ENCODE measurements at regions not wholly inside any gene's neighbourhood (a gene's known extent, or its start where the extent isn't known, plus 50 kb on each side); places are given as distances from the start of the nearest gene placed in this dataset.

DNA sequence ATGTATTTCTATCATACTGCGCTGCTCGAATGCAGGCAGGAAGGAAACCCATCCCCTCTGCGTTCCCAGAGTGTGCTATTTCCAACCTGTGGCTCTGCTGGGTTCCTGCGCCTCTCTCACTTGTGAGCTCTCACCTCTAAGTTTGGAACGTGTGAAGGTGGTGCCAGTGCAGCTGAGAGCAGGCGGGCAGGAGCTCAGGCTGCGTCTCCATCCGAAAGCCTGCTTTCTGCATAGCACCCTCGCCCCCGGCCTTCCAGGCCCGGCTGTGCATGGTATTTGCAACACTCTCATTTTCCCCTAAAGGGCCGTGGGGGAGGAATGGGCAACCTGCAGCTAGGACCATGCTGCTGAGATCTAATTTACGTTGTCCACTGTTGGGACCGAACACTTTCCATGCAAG, 288.0 kb upstream of the TSHZ2 start:
- no peak overlapping the region for H3K4me3 ChIP-seq (ENCODE audit: low read length)
- DNase-seq (ENCODE audit: low read depth), result no peak
- TF ChIP-seq, protein P1, sequence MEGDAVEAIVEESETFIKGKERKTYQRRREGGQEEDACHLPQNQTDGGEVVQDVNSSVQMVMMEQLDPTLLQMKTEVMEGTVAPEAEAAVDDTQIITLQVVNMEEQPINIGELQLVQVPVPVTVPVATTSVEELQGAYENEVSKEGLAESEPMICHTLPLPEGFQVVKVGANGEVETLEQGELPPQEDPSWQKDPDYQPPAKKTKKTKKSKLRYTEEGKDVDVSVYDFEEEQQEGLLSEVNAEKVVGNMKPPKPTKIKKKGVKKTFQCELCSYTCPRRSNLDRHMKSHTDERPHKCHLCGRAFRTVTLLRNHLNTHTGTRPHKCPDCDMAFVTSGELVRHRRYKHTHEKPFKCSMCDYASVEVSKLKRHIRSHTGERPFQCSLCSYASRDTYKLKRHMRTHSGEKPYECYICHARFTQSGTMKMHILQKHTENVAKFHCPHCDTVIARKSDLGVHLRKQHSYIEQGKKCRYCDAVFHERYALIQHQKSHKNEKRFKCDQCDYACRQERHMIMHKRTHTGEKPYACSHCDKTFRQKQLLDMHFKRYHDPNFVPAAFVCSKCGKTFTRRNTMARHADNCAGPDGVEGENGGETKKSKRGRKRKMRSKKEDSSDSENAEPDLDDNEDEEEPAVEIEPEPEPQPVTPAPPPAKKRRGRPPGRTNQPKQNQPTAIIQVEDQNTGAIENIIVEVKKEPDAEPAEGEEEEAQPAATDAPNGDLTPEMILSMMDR (conservative IDR thresholded peaks at IDR 0.05; ENCODE audit: low read depth, low read length), result no peak

DNA sequence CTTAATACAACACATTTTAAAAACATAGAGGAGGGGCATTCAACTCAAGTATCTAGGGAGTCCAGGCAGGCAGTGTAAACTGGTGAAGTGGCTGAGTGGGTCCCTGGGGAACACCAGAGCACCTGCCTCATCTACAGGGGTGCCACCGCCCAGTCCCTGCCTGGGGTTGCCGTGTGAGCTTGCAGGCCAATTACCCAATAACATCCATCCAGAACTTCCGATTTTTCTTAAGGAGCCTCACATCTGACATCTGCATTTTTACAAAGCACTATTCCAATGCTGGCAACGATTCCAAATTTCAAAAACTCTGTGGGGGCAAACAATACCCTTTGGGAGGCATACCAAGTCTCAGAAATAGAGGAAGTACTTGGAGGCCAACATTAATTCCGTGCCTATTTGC, 288.4 kb upstream of the TSHZ2 start:
- TF ChIP-seq, protein P1 (conservative IDR thresholded peaks at IDR 0.05; ENCODE audit: low read depth, low read length), result no peak
- DNase-seq (ENCODE audit: low read depth), result no peak
- H3K4me3 ChIP-seq (ENCODE audit: low read length), result no peak overlapping the region

DNA sequence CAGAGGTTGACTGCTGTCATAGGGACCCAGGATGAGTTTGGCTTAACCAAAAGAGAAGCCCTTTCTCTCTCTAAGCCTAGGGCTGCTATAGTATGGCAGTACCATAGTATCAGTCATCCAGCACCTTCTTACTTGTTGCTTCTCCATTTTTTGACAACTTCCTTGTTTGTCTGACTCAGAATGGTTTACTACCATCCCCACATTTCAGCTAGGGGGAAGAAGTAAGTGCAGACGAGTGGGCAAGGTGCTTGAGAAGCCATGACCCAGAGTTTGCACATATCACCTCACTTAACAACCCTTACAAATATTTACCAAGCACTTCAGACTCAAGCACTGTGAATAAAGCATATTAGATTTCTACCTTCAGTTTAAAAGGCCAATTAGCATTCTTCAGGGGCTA, 289.9 kb upstream of the TSHZ2 start:
- no peak overlapping the region for H3K4me3 ChIP-seq (ENCODE audit: low read length)
- TF ChIP-seq, protein P1 (conservative IDR thresholded peaks at IDR 0.05; ENCODE audit: low read depth, low read length), result no peak

DNA sequence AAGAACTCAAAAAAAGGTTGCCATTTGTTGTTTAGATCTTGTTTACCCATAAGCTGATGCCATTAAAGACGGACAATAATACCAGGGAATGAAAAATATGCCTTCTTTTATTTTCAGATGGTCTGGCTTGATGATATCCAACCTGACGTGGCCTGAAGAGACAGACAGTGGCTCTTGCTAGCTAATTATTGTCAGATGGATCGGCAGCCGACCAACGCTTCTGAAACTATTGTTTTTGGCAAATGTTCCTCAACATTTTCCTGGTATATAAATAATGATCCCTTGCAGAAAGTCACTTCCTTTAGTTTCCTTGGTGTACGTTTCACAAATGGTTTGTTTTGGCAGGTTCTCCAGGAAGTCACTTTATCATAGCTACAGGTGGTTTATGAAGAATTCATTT, 290.9 kb upstream of the TSHZ2 start:
- TF ChIP-seq, protein P1 (conservative IDR thresholded peaks at IDR 0.05; ENCODE audit: low read depth, low read length), result no peak
- DNase-seq (ENCODE audit: low read depth), result no peak
- H3K4me3 ChIP-seq (ENCODE audit: low read length), result no peak overlapping the region

More for the DNA sequence above, 289.9 kb upstream of the TSHZ2 start:
- no peak for DNase-seq (ENCODE audit: low read depth)

DNA sequence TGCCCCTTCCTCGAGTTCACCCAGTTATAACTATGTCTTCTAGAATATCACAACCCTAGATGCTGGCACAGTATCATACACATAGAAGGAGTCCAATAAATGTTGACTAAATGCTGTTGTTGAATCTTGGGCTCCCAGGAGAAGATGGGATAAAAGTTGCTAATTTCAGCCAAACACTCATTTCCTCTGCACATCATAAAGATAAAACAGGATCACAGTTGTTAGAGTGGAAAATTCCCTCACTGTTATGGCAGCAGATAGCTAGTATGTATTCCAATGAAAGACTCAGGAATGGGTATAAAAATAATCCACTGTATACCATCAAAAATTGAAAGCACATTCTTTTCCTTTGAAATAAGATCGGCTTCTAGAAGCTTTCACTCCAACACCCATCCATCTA, 294.9 kb upstream of the TSHZ2 start:
- TF ChIP-seq, protein P1 (conservative IDR thresholded peaks at IDR 0.05; ENCODE audit: low read depth, low read length), result no peak
- DNase-seq (ENCODE audit: low read depth), result no peak
- H3K4me3 ChIP-seq (ENCODE audit: low read length), result no peak overlapping the region

DNA sequence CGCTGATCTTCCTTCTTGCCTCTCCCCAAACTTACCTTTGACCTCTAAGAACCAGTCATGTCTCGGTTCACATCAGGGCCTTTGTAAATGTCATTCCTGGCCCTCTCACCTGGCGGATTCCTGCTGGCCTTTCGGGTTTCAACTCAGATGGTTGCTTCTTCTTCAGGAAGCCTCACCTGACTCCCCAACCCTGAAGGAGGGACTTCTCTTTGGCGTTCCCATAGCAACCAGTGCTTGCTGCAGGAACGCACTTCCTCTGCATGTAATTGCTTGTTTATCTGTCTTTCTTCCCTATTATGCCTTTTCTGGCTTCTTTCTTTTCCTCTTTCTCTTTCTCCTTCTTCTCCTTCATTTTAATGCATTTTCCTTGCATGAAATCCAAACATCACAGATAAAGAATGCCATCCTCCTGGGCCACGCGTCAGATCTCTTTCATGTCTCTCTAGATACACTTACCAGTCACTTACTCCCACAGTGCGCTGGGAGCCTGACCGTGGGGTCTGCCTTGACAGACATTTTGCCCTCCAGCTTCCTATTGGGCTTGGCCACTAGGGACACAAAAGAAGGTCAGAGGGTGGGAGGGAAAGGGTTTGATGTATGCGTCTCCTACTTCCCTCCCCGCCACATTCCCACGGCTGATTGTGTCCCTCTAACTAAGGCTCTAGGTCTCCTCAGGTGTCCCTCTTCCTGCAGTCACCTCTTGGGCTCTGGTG, 295.7 kb upstream of the TSHZ2 start:
- TF ChIP-seq, protein P1 (conservative IDR thresholded peaks at IDR 0.05; ENCODE audit: low read depth, low read length), result no peak

DNA sequence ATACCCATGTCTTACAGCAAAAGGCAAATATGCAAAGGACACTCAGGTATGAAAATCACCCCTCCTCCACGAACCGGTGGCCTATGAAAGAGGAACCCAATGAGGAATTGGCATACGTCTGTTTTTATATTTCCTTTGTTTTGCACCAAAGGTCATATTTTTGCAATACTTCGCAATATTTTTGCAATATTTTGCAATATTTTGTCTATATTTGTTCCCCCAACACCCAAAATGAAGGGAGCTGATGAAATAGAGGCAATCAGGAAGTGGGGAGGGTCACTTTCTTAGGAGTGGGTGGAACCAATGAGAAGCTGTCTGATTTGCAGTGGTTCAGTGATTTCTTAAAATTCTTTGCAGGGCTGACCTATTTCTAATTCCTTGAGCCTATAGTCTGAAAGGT, 296.8 kb upstream of the TSHZ2 start:
- no peak for DNase-seq (ENCODE audit: low read depth)
- no peak overlapping the region for H3K4me3 ChIP-seq (ENCODE audit: low read length)
- TF ChIP-seq, protein P1 (conservative IDR thresholded peaks at IDR 0.05; ENCODE audit: low read depth, low read length), result no peak

More for the DNA sequence above, 295.7 kb upstream of the TSHZ2 start:
- no peak for DNase-seq (ENCODE audit: low read depth)
- no peak overlapping the region for H3K4me3 ChIP-seq (ENCODE audit: low read length)
